ENCODE measurements at regions not wholly inside any gene's neighbourhood (a gene's known extent, or its start where the extent isn't known, plus 50 kb on each side); places are given as distances from the start of the nearest gene placed in this dataset.

- TF ChIP-seq CTCF (IDR thresholded peaks at IDR 0.05; ENCODE audit: poor library complexity, severe bottlenecking) (no peak), MXI1 (conservative IDR thresholded peaks at IDR 0.05; ENCODE audit: poor library complexity, severe bottlenecking) (peak; percentile 10), REST (IDR thresholded peaks at IDR 0.05; ENCODE audit: borderline replicate concordance) (peak; percentile 13)
- Histone ChIP-seq H3K9me2 (ENCODE audit: insufficient read depth, low read length) (no peaks in the 10 kb centered on the region), H3K9me3 (ENCODE audit: low read length) (no peaks in the 10 kb centered on the region), H3K9ac (ENCODE audit: low read length) (peak overlapping the region; percentile 74), H3K79me2 (replicated peaks; ENCODE audit: insufficient read depth, low read length) (no peaks in the 10 kb centered on the region), H3K27ac (ENCODE audit: low read length) (no peak overlapping the region), H3K4me2 (ENCODE audit: low read length) (peak overlapping the region; percentile 87), H3F3A (ENCODE audit: insufficient read depth, low read length, poor library complexity, severe bottlenecking) (peaks cover 7% of the 10 kb centered on the region), H3K36me3 (ENCODE audit: insufficient read depth, low read length) (no peaks in the 10 kb centered on the region), H3K27me3 (ENCODE audit: insufficient read depth, low read depth, low read length) (peaks cover 77% of the 10 kb centered on the region), H2AFZ (ENCODE audit: low read depth, low read length) (no peak overlapping the region), H3K4me3 (ENCODE audit: low read length) (peak overlapping the region; percentile 84), H4K20me1 (ENCODE audit: insufficient read depth) (no peaks in the 10 kb centered on the region)
Observed at GRCh38 chr6:165986914-165987482, 180.7 kb downstream of the TBXT start.

GRCh38 chr6:165986311-165986913, 181.2 kb downstream of the TBXT start:
- H3F3A ChIP-seq (ENCODE audit: insufficient read depth, low read length, poor library complexity, severe bottlenecking) = peaks cover 7% of the 10 kb centered on the region
- no peaks in the 10 kb centered on the region for H3K9me3 ChIP-seq (ENCODE audit: low read length)
- no peak for TF ChIP-seq EP300 (conservative IDR thresholded peaks at IDR 0.05; ENCODE audit: poor library complexity, severe bottlenecking)
- no peak for TF ChIP-seq MXI1 (conservative IDR thresholded peaks at IDR 0.05; ENCODE audit: poor library complexity, severe bottlenecking)
- TF ChIP-seq TAF1 (IDR thresholded peaks at IDR 0.05; ENCODE audit: low read depth) = no peak
- TF ChIP-seq RAD21 (conservative IDR thresholded peaks at IDR 0.05) = no peak
- no peak for TF ChIP-seq CTCF (IDR thresholded peaks at IDR 0.05; ENCODE audit: poor library complexity, severe bottlenecking)
- TF ChIP-seq REST (IDR thresholded peaks at IDR 0.05; ENCODE audit: borderline replicate concordance) = no peak
- no peak for TF ChIP-seq POLR2AphosphoS5 (IDR thresholded peaks at IDR 0.05)
- no peak for TF ChIP-seq SMC3 (conservative IDR thresholded peaks at IDR 0.05; ENCODE audit: poor library complexity)
- no peak for TF ChIP-seq EZH2 (IDR thresholded peaks at IDR 0.05; ENCODE audit: borderline replicate concordance, insufficient read depth, low read length, poor library complexity, severe bottlenecking)
- H3K79me2 ChIP-seq (replicated peaks; ENCODE audit: insufficient read depth, low read length) = no peaks in the 10 kb centered on the region
- H3K9ac ChIP-seq (ENCODE audit: low read length) = peak overlapping the region; percentile 74
- no peak overlapping the region for H2AFZ ChIP-seq (ENCODE audit: low read depth, low read length)
- peaks cover 73% of the 10 kb centered on the region for H3K27me3 ChIP-seq (ENCODE audit: insufficient read depth, low read depth, low read length)
- no peaks in the 10 kb centered on the region for H3K36me3 ChIP-seq (ENCODE audit: insufficient read depth, low read length)
- H3K27ac ChIP-seq (ENCODE audit: low read length) = no peak overlapping the region
- no peaks in the 10 kb centered on the region for H4K20me1 ChIP-seq (ENCODE audit: insufficient read depth)
- H3K9me2 ChIP-seq (ENCODE audit: insufficient read depth, low read length) = no peaks in the 10 kb centered on the region
- H3K4me2 ChIP-seq (ENCODE audit: low read length) = peak overlapping the region; percentile 87
- peak overlapping the region; percentile 84 for H3K4me3 ChIP-seq (ENCODE audit: low read length)

All from neural cell (in vitro differentiated cells).